HG03439 (cell line): ENCODE measurements at regions not wholly inside any gene's neighbourhood (a gene's known extent, or its start where the extent isn't known, plus 50 kb on each side); places are given as distances from the start of the nearest gene placed in this dataset.

Experiments used
- ATAC-seq: cut with Tn5 transposase; IDR thresholded peaks from one replicate; pipeline ENCODE4 v1.9.1; 2021; ENCODE audit warnings: mild to moderate bottlenecking, moderate library complexity; ENCODE audit not compliant: unreplicated experiment

GRCh38 chr12:3972576-3972975, 99.4 kb upstream of the PARP11 start:
- no peak for ATAC-seq

- ATAC-seq = no peak
These were observed 95.3 kb upstream of the PARP11 start for GRCh38 chr12:3968523-3968922.

DNA sequence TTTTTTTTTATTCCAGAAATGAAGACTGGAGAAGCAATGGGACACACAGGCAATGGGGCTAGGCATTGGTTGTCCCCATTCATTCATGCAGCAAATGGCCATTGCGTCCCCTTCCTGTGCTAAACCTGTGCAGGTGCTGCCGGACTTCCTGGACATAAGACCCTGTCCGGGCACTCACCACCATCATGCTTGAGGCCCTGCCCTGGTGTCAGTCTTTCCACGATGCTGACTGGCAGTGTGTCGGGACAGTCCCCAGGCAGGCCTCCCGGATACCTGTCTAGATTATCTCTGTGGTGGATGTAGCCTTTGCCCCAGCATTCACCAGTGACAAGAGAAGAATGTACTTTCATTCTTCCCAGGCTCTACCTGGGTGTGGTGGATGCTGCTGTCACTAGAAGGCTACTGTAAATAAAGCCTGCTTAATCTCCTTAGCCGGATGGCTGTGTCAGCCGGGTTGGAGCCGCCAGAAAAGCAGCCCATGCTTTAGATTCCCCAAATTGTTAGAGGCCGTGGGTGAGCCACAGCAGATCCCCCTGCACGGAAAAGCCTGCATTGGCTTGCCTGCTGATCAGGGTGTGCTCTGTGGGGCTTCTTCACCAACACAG, 94.5 kb upstream of the PARP11 start:
- ATAC-seq = no peak

DNA sequence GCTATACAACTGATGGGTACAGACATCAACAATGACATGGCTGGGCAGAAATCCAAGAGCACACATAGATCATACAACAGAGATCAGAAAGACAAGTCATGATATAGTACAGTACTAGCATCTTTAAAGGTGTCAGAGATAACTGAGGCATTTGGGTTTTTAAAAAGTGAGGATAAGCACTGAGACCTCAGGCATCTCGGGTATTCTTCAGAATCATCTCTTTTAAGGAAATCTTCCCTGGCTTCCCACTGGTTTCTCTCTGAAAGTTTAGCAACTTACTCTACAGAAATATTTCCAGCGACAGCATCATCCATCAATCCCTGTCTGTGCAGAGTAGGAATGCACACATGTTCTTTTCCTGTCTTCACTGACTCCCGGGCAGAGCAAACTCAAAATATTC, 93.2 kb upstream of the PARP11 start:
- ATAC-seq = no peak

- no peak for ATAC-seq
These were observed 91.8 kb upstream of the PARP11 start for GRCh38 chr12:3965046-3965445.

- ATAC-seq = no peak
These were observed 91.2 kb upstream of the PARP11 start for GRCh38 chr12:3964439-3964838.

DNA sequence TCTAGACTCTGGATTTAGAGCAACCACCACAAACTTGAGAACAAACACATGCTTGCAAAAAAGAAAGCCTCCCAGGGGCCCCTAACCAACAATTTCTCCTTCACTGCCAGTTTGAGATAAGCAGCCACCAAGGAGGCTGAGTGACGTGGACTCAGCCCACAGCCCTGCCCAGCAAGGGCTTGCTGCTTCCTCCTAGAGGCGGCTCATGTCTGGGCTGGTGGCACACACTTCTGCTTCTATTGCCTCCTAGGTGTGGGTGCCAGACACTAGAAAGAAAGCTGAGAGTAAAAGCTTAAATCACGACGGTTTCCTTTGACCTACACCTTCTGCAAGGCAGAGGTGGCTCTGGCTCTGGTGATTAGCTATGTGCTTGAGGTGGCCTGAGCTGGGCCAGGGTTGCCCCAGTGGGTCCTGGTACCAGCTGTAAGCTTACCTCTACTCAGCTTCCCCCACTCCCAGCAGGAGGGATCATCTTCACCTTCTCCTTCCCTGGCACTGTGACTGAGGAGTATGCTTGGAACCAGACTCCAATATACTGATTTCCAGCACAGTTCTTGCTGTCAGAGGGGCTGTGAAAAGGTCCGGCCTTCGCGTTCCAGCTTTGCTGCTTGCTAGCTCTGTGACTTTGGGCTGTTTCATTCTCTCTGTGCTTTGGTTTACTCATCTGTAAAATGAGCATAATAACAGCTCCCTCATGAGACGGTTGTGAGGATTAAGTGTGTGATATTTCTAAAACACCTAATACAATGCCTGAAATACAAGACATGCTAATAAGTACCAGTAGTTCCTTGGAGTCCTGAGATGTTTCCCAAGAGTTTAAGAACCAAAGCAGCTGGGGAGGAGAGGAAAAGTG, 89.7 kb upstream of the PARP11 start:
- no peak for ATAC-seq

GRCh38 chr12:3961591-3961990, 88.4 kb upstream of the PARP11 start:
- ATAC-seq = no peak

DNA sequence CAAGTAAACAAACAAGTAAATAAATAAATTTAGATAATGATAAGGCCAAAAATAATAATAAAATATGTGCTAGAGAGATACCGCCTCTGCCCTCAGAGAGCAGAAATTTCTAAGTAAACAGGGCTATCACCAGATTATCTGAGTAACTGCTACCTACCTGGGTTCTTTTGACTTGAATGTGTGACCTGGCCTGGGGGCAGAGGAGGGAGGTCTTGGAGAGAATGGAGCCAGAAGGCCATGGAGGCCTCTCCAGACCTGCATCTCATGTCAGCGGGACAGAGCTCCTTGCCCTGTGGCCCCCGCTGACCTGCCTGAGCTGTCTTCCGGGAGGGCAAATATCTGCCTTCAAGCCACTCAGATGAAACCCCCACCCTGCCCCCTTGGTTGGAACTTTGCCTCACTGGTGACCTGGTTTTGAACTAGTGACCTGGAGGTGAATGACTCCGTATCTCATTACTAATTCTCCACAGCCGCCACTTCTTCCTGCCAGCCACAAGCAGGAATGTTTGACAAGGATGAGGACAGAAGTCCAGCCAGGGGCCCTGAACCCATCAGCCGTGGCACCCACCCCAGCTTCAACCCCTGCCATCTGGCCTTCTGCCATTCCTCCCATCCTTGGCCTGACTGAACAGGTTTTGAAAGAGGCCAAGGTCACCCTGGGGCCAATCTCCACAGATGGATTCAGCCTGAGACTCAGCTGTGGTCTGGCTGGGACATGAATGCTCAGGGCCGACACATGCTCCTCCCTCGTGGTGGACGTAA, 86.8 kb upstream of the PARP11 start:
- no peak for ATAC-seq

GRCh38 chr12:3958534-3958933, 85.3 kb upstream of the PARP11 start:
- ATAC-seq = no peak

GRCh38 chr12:3951380-3952135, 78.4 kb upstream of the PARP11 start:
- ATAC-seq = no peak

DNA sequence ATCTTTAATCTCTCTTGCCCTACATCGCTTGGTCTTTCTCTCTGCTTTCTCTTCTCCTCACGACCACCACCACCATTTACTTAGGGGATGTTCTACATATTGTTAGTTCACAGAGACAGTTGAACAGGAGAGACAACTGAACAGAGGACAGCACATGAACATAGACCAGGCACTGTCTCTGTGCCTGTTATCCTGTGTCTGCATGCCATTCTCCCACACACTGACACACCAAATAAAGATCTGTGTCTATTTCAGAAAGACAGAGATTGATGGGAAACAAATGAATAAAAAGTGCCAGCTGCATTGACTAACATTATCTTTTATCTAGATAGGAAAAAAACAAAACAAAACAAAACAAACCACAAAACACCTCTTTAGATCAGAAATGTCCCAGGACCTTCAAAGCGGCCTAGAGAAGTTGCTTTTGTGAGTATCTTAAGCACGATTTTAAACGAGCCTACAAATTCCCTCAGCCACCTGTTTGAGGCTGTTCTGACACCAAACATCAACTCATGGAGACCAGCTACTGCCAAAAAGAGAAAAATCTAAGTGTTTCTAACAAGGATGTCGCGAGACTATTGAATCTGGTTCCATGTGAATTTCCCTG, 77.6 kb upstream of the PARP11 start:
- ATAC-seq = no peak

DNA sequence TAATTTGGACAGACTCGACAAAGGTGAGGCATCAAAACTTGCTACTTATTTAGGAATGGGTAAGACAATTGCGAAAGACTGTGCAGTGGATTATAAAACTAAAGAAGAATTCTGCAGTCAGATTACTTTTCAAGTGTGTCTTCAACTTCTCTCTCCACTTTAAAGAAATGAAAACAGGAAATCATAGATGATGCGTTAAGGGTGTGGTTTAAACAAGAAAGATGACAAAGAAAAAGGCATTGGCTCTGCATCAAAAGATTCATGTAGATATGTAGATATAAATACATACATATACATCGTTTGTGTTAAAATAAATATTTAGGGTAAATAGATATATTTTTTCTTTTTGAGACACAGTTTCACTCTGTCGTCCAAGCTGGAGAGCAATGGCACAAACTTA, 74.6 kb upstream of the PARP11 start:
- no peak for ATAC-seq

GRCh38 chr12:3945671-3946070, 72.5 kb upstream of the PARP11 start:
- ATAC-seq = no peak

DNA sequence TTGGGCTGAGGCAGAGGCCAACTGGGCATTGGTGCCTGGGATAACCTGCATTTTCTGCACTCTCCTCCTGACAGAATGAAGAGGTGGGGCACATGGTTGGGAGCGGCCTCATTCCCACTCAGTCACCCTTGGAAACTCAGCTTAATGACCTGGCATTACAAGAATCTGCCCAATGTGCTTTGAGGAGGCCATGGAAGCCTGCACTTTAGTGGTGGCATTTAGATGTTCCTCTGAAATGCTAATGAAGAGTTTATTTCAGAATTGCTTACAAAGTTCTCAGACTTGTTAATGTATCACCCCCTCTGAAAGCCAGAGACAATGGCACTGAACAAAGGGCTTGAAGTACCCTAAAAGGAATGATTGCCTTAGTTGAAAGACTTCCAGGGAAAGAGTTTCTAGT, 71.4 kb upstream of the PARP11 start:
- no peak for ATAC-seq

DNA sequence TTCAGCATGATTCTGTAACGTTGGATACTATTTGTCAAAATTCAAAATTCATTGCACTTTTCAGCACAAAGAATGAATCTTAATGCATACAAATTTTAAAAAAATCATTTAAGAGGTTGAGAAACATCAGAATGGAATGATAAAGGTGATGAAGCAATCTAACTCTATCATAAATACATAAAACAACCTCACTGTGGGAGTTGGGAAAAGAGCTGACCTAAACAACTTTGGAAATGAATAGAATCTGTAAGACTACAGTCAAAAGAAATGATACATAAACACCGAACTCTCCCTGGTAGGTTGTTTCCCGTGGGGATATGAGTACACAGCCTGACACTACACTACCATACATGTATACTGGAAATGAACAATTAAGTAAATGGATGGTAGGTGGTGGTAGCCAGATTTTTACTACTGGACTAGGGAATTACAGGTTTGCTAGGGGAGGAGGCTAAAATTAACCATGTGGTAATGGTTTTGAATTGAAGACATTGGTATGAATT, 64.9 kb upstream of the PARP11 start:
- ATAC-seq = no peak

DNA sequence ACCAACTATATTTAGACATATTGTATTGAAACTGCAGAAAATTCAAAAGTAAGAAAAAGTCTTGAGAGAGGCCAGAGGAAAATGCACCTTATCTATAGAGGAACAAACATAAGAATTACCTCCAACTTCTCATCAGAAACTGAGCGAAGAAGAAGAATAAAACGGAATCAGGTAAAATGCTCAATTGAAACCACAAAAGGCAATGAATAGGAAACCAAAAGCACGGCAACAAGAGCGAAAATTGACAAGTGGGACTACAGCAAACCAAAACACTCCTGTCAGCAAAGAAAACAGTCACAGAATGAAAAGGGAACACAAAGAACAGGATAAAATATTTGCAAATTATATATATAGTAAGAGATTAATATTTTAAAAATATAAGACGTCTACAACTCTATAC, 61.9 kb upstream of the PARP11 start:
- no peak for ATAC-seq

DNA sequence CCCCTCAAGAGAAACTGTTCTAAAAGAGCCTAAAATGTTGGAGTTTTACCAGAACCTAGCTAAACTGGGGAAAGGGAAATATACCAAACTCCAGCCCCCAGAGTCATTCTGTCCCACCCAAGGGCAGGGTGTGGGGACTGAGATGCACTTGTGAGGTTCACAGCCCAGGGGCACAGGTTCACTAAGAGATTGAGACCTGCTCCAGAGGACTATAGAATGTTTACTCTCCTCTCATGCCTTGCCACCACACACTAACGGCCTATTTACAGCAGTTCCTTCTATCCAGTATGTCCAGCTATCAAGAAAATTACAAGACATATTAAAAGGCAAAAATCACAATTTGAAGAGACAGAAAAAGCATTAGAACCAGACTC, 60.6 kb upstream of the PARP11 start:
- no peak for ATAC-seq

DNA sequence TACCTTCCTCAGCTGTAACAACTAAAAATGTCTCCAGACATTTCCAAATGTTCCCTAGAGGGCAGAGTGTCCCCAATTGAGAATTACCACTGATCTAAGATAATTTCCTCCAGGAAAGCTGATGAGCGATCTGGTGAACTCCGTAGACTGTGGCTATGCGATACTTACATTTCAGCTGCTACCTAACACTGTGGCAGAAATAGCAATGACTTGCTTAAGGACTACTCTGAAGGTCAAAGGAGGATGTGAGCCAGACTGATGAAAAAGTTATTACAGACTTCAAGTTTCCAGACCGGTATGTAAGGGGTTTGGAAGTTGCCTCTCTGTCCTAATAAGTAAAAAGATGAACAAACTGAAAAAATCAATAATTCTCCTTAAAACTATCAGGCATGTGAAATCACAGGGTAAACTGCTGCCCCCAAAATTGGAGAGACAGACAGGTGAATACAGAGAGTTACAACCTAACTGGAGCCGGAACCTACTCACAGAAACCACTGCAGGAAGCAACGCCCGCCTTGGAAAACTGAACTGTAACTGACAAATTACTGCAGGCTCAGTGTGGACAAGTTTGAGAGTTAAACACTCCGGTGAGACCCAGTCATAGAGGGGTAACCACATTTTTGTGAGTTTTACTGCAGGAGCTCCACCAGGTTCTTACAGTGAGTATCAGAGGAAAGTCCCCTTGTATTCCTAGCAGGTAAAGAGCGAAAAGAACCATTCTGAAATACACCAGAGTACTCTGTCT, 60.0 kb upstream of the PARP11 start:
- ATAC-seq = no peak

GRCh38 chr12:3931776-3932175, 58.6 kb upstream of the PARP11 start:
- no peak for ATAC-seq
